CD4-positive, alpha-beta T cell (primary cell): ENCODE measurements at regions not wholly inside any gene's neighbourhood (a gene's known extent, or its start where the extent isn't known, plus 50 kb on each side); places are given as distances from the start of the nearest gene placed in this dataset.

Experiments
- ATAC-seq: fragments of 200-7000 bp; cut with Tn5 transposase; one replicate; pipeline ENCODE4 v1.10.0; 2022; ENCODE audit warnings: mild to moderate bottlenecking; ENCODE audit not compliant: poor library complexity
- CTCF ChIA-PET: fragments of 350-600 bp; sonication (Branson Sonifier 250); formaldehyde crosslinking; loops from one replicate; lab custom pipeline; 2021; ENCODE audit warnings: antibody characterized with exemption, inconsistent platforms; lab: Charles Lee
- POLR2A ChIA-PET: fragments of 350-600 bp; sonication (Branson Sonifier 250); formaldehyde crosslinking; loops from one replicate; lab custom pipeline; 2021; ENCODE audit warnings: antibody characterized with exemption, inconsistent platforms; lab: Charles Lee
- DNase-seq, 14 experiments: peaks; one replicate each; pipeline ENCODE4 v3.0.0-alpha.2; 2013 to 2020; ENCODE audit warnings: mixed read lengths in 2 of 14
- H3K27ac ChIP-seq, 2 donors: one replicate each; pipeline versions ENCODE4 v1.5.1 to v1.7.0; 2013; ENCODE audit warnings: low read length in 2 of 2, low read depth in 1 of 2, mild to moderate bottlenecking in 1 of 2
- H3K27me3 ChIP-seq, 2 experiments: 1 replicate in 1 of 2; 2 replicates in 1 of 2; pipeline versions ENCODE4 v1.6.1 to v1.7.0; 2013; ENCODE audit warnings: low read length in 2 of 2, control low read depth in 1 of 2, mild to moderate bottlenecking in 1 of 2, moderate library complexity in 1 of 2; ENCODE audit not compliant: insufficient read depth in 2 of 2, control insufficient read depth in 1 of 2
- H3K36me3 ChIP-seq: one replicate; pipeline ENCODE4 v1.6.1; 2013; ENCODE audit warnings: low read length, control low read depth; ENCODE audit not compliant: insufficient read depth
- H3K4me1 ChIP-seq: one replicate; pipeline ENCODE4 v1.6.1; 2013; ENCODE audit warnings: low read length, control low read depth; ENCODE audit not compliant: insufficient read depth
- H3K4me3 ChIP-seq: one replicate; pipeline ENCODE4 v1.5.1; 2013; ENCODE audit warnings: mild to moderate bottlenecking, low read length, moderate library complexity
- H3K9me3 ChIP-seq, 2 experiments: 1 replicate in 1 of 2; 2 replicates in 1 of 2; pipeline versions ENCODE4 v1.6.1 to v1.7.0; 2013; ENCODE audit warnings: low read length in 2 of 2, mild to moderate bottlenecking in 2 of 2, control low read depth in 1 of 2, moderate library complexity in 1 of 2; ENCODE audit not compliant: control insufficient read depth in 1 of 2, insufficient read depth in 1 of 2
- H3K27ac Mint-ChIP-seq: one replicate; pipeline ENCODE4 v1.8.0; 2020; ENCODE audit warnings: mixed read lengths
- H3K27me3 Mint-ChIP-seq: one replicate; pipeline ENCODE4 v1.8.0; 2021; ENCODE audit warnings: mixed read lengths
- H3K36me3 Mint-ChIP-seq: one replicate; pipeline ENCODE4 v1.8.0; 2021; ENCODE audit warnings: low read depth, mixed read lengths
- H3K4me1 Mint-ChIP-seq: one replicate; pipeline ENCODE4 v1.8.0; 2021; ENCODE audit warnings: low read depth, mixed read lengths
- H3K4me3 Mint-ChIP-seq: one replicate; pipeline ENCODE4 v1.8.0; 2020; ENCODE audit warnings: mild to moderate bottlenecking, mixed read lengths
- H3K9me3 Mint-ChIP-seq: one replicate; pipeline ENCODE4 v1.8.0; 2020; ENCODE audit warnings: mixed read lengths
- CTCF ChIP-seq: fragments of 200-600 bp; IDR thresholded peaks from one replicate; pipeline ENCODE4 v1.8.0; 2022; ENCODE audit warnings: antibody characterized with exemption, mild to moderate bottlenecking
- intact Hi-C, 2 experiments: fragments of 100-400 bp; cut with DNase I in 1 of 2; cut with micrococcal nuclease in 1 of 2; formaldehyde crosslinking; loops; one replicate each; pipeline versions ENCODE4 v1.15.1 to v1.9.0; 2023 to 2025; cut with DNase I, micrococcal nuclease

GRCh38 chr18:29074147-29074546 is 897.2 kb upstream of the CDH2 start:
- Mint-ChIP-seq H3K27ac (no peak overlapping the region), H3K4me3 (no peak overlapping the region), H3K9me3 (peaks cover 6% of the 10 kb centered on the region), H3K27me3 (no peaks in the 10 kb centered on the region), H3K4me1 (no peaks in the 10 kb centered on the region), H3K36me3 (no peaks in the 10 kb centered on the region)
- intact Hi-C loops: loop anchor here in 1 of 2 experiments (10.0 kb wide), 1 partner anchor 59 kb away; no protein-coding TSS in a partner anchor
- Histone ChIP-seq H3K36me3 (no peaks in the 10 kb centered on the region), H3K27me3 (no peaks in the 10 kb centered on the region), H3K4me1 (no peaks in the 10 kb centered on the region), H3K27ac (no peak overlapping the region), H3K4me3 (no peak overlapping the region), H3K9me3 (peaks cover 4 to 9% of the 10 kb centered on the region in 2 experiments)
- POLR2A ChIA-PET: no interaction called here
- CTCF ChIA-PET: no interaction called here
- TF ChIP-seq CTCF: no peak
- no peak for DNase-seq
- no peak for ATAC-seq

GRCh38 chr18:29071869-29072268 is 894.9 kb upstream of the CDH2 start:
- no peaks in the 10 kb centered on the region for H3K27me3 Mint-ChIP-seq
- intact Hi-C loops: loop anchor here in 1 of 2 experiments (10.0 kb wide), 1 partner anchor 57 kb away; no protein-coding TSS in a partner anchor
- POLR2A ChIA-PET: no interaction called here

GRCh38 chr18:29063346-29063745 is 886.4 kb upstream of the CDH2 start:
- Mint-ChIP-seq H3K27me3 (no peaks in the 10 kb centered on the region), H3K27ac (no peak overlapping the region), H3K4me3 (no peak overlapping the region), H3K36me3 (no peaks in the 10 kb centered on the region), H3K9me3 (peaks cover 6% of the 10 kb centered on the region), H3K4me1 (no peaks in the 10 kb centered on the region)
- H3K4me1 ChIP-seq: no peaks in the 10 kb centered on the region
- ChIA-PET POLR2A (no interaction called here), CTCF (no interaction called here)
- no peaks in the 10 kb centered on the region for H3K27me3 ChIP-seq
- TF ChIP-seq CTCF: no peak
- H3K9me3 ChIP-seq: peaks cover 0 to 7% of the 10 kb centered on the region in 2 experiments
- no peak for ATAC-seq
- no peaks in the 10 kb centered on the region for H3K36me3 ChIP-seq
- no peak overlapping the region for H3K27ac ChIP-seq
- no peak for DNase-seq
- H3K4me3 ChIP-seq: no peak overlapping the region
- intact Hi-C loops: no loop called here

More at GRCh38 chr18:29071869-29072268, 894.9 kb upstream of the CDH2 start:
- peaks cover 4% of the 10 kb centered on the region in 2 experiments for H3K9me3 ChIP-seq
- H3K4me3 Mint-ChIP-seq: no peak overlapping the region
- TF ChIP-seq CTCF: no peak
- no peaks in the 10 kb centered on the region for H3K4me1 Mint-ChIP-seq
- no peaks in the 10 kb centered on the region for H3K36me3 ChIP-seq
- no peaks in the 10 kb centered on the region for H3K36me3 Mint-ChIP-seq
- no peaks in the 10 kb centered on the region for H3K4me1 ChIP-seq
- no peak overlapping the region for H3K4me3 ChIP-seq
- no peak overlapping the region for H3K27ac Mint-ChIP-seq
- no peak for ATAC-seq
- peaks cover 6% of the 10 kb centered on the region for H3K9me3 Mint-ChIP-seq
- DNase-seq: no peak
- no peak overlapping the region for H3K27ac ChIP-seq
- H3K27me3 ChIP-seq: no peaks in the 10 kb centered on the region
- CTCF ChIA-PET: no interaction called here
